ENCODE measurements at regions not wholly inside any gene's neighbourhood (a gene's known extent, or its start where the extent isn't known, plus 50 kb on each side); places are given as distances from the start of the nearest gene placed in this dataset.
A peak's percentile ranks its signal among the peaks of the same experiment; 100 is the strongest.

DNA sequence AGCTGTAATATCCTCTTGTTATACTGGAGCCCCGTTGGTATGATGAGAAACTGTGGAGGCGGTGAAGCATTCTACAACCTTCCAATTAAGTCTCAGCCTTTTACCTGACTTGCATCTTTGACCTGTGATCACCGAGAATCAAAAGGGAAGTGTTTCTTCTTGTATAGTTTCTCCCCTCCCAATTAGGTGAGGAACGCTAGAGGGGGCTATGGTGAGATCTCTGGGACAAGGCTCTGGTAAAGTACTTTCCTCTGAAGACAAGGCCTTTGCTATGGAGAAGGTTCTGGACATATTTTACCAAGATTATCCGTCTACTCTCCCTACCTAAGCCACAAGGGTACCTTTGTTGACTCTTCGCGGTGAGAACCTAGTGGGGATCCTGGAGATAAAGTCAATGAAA is 111.3 kb downstream of the CBLL2 start:
- intact Hi-C loops (cut with DNase I), result no loop called here
- H3K4me1 ChIP-seq, result no peaks in the 10 kb centered on the region
- no peak overlapping the region for H3K4me3 ChIP-seq
- no peak for TF ChIP-seq POLR2AphosphoS5 (IDR thresholded peaks at IDR 0.05)
- TF ChIP-seq, protein P1, sequence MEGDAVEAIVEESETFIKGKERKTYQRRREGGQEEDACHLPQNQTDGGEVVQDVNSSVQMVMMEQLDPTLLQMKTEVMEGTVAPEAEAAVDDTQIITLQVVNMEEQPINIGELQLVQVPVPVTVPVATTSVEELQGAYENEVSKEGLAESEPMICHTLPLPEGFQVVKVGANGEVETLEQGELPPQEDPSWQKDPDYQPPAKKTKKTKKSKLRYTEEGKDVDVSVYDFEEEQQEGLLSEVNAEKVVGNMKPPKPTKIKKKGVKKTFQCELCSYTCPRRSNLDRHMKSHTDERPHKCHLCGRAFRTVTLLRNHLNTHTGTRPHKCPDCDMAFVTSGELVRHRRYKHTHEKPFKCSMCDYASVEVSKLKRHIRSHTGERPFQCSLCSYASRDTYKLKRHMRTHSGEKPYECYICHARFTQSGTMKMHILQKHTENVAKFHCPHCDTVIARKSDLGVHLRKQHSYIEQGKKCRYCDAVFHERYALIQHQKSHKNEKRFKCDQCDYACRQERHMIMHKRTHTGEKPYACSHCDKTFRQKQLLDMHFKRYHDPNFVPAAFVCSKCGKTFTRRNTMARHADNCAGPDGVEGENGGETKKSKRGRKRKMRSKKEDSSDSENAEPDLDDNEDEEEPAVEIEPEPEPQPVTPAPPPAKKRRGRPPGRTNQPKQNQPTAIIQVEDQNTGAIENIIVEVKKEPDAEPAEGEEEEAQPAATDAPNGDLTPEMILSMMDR (IDR thresholded peaks at IDR 0.05), result no peak
- TF ChIP-seq EP300 (IDR thresholded peaks at IDR 0.05), result no peak
- TF ChIP-seq POLR2A (IDR thresholded peaks at IDR 0.05), result no peak
- H3K27me3 ChIP-seq, result no peaks in the 10 kb centered on the region
- H3K27ac ChIP-seq, result no peak overlapping the region
- H3K9me3 ChIP-seq, result no peaks in the 10 kb centered on the region
- 86 to 87% methylated on average over 7 of the region's 7 CpGs for WGBS, 2 donors
- no peaks in the 10 kb centered on the region for H3K36me3 ChIP-seq
- DNase-seq, result no peak

DNA sequence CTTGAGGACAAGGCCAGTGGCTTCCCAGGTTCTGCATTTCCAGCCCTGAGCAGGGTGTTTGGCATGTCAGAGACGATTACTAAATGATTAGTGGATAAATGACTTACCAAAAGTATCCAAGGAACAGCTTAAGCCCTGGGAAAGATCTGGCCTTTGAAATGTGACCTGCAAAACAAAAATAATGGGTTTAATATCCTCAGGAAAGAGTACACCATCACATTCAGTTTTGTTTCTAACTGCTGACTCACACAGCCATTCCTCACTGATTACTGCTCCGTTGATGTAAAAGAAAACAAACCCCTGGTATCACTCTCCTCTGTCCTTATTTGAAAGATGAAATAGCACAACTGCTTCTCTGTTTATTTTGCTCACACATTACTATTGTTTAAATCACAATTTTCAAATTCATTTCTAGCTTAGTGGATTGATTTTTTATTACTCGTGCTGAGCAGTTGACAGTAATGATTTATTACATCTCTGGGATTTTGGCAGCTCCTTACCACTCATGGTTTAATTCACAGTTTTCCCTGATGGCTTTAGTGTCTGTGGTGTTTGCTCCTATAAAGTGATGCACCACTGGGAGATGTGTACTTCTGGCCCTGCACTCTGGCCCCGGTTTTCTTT is 117.0 kb downstream of the CBLL2 start:
- DNase-seq, result no peak
- intact Hi-C loops (cut with DNase I), result loop anchor here (10.0 kb wide), 1 partner anchor 255 kb away; no protein-coding TSS in a partner anchor
- Histone ChIP-seq H3K27me3 (no peaks in the 10 kb centered on the region), H3K4me3 (no peak overlapping the region), H3K27ac (peak overlapping the region in 3 of 4 donors; percentile 60 to 79 (median 65)), H3K4me1 (peaks cover 0 to 16% (median 3%) of the 10 kb centered on the region in 4 donors), H3K36me3 (no peaks in the 10 kb centered on the region), H3K9me3 (no peaks in the 10 kb centered on the region)
- WGBS, 2 donors, result 30 to 47% methylated on average over 4 of the region's 4 CpGs
- TF ChIP-seq POLR2A (IDR thresholded peaks at IDR 0.05), result no peak
- TF ChIP-seq, protein P1 (IDR thresholded peaks at IDR 0.05), result no peak
- TF ChIP-seq POLR2AphosphoS5 (IDR thresholded peaks at IDR 0.05), result peak in 2 of 4 donors; percentile 70 to 76
- TF ChIP-seq EP300 (IDR thresholded peaks at IDR 0.05), result peak in 1 of 4 donors; percentile 27

DNA sequence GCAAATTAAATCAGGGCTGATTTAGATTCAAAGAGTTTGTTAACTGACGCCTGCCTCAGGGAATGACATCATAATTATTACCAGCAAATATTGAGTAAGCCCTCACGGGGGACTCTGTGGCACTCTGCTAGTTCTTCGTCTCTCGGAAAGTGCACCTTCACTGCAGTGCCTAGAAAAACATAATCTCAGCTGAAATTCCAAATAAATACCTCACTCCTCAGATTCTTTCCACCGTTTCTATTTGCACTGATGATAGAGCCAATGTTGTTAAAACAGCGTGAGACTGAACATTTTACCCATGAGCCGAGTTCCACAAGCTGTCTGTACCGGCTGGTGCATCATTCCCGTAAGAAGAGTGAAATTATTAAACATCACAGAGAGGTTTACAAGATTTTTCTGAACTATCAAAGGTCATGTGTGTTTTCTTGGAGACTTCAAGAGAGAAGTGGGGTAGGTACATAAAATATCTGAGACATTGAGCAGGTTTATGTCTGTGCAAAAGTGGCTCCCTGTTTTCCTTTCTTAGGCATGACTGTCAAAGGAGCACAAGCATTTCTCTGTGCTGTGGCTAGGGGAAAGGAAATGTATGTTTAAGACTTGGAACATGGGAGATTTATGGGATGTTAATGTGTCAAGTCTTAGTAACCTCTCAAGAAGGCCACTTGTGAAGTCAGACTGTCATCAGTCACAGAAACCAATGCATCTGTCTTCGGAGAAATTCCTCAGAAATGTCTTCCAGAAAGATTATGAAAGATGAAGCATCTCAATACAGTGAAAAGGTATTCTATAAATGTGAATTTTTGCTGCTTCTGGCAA is 119.6 kb downstream of the CBLL2 start:
- Histone ChIP-seq H3K36me3 (no peaks in the 10 kb centered on the region), H3K9me3 (no peaks in the 10 kb centered on the region), H3K27ac (peak overlapping the region; percentile 39 to 79 (median 62)), H3K4me1 (peaks cover 0 to 16% (median 3%) of the 10 kb centered on the region in 4 donors), H3K27me3 (no peaks in the 10 kb centered on the region), H3K4me3 (no peak overlapping the region)
- WGBS, 2 donors, result 64 to 80% methylated on average over 10 of the region's 10 CpGs
- no peak for DNase-seq
- TF ChIP-seq, protein P1 (IDR thresholded peaks at IDR 0.05), result no peak
- TF ChIP-seq POLR2A (IDR thresholded peaks at IDR 0.05), result no peak
- TF ChIP-seq POLR2AphosphoS5 (IDR thresholded peaks at IDR 0.05), result peak in 3 of 4 donors; percentile 47 to 70 (median 63)
- TF ChIP-seq EP300 (IDR thresholded peaks at IDR 0.05), result peak in 2 of 4 donors; percentile 27 to 30
- intact Hi-C loops (cut with DNase I), result loop anchor here (10.0 kb wide), 1 partner anchor 252 kb away; no protein-coding TSS in a partner anchor

DNA sequence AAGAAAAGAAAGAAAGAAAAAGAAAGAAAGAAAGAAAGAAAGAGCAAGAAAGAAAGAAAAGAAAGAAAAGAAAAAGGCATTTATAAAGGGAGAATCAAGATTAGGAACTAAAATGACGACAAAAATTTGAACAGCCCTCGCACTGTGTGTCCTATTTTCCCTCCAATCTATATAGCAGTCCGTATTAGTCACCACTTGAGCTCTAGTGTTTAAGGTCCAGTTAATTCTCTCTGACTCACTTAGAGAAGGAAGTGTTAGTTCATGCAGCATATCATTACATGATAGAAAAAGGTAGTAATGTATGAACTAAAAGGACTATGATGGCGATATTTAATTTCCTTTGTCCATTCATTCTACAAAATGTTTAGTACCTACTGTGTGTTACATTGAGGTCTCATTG is 122.7 kb downstream of the CBLL2 start:
- no peak for DNase-seq
- WGBS, 2 donors, result 81 to 88% methylated on average over 4 of the region's 4 CpGs
- intact Hi-C loops (cut with DNase I), result loop anchor here (10.0 kb wide), 1 partner anchor 249 kb away; no protein-coding TSS in a partner anchor

More for the DNA sequence above, 122.7 kb downstream of the CBLL2 start:
- H3K36me3 ChIP-seq, result no peaks in the 10 kb centered on the region
- peak overlapping the region in 1 of 4 donors; percentile 27 for H3K27ac ChIP-seq
- H3K9me3 ChIP-seq, result no peaks in the 10 kb centered on the region
- TF ChIP-seq, protein P1 (IDR thresholded peaks at IDR 0.05), result no peak
- TF ChIP-seq POLR2AphosphoS5 (IDR thresholded peaks at IDR 0.05) (no peak), POLR2A (IDR thresholded peaks at IDR 0.05) (no peak), EP300 (IDR thresholded peaks at IDR 0.05) (no peak)
- H3K4me3 ChIP-seq, result no peak overlapping the region
- no peaks in the 10 kb centered on the region for H3K27me3 ChIP-seq
- H3K4me1 ChIP-seq, result peaks cover 0 to 11% (median 3%) of the 10 kb centered on the region in 4 donors

Data from sigmoid colon (tissue), 6 donors.